Glutamatergic neuron (in vitro differentiated cells): ENCODE measurements at regions not wholly inside any gene's neighbourhood (a gene's known extent, or its start where the extent isn't known, plus 50 kb on each side); places are given as distances from the start of the nearest gene placed in this dataset.

Experiments used
- DNase-seq: peaks from one replicate; pipeline ENCODE4 v3.0.0; 2022
- H3K27ac Mint-ChIP-seq: one replicate; pipeline ENCODE4 v1.8.0; 2020; ENCODE audit warnings: mild to moderate bottlenecking, mixed read lengths, inconsistent platforms; ENCODE audit not compliant: unreplicated experiment
- H3K27me3 Mint-ChIP-seq: one replicate; pipeline ENCODE4 v1.8.0; 2020; ENCODE audit warnings: mild to moderate bottlenecking, moderate library complexity, mixed read lengths, inconsistent platforms; ENCODE audit not compliant: unreplicated experiment
- H3K36me3 Mint-ChIP-seq: one replicate; pipeline ENCODE4 v1.8.0; 2020; ENCODE audit warnings: mild to moderate bottlenecking, mixed read lengths, inconsistent platforms; ENCODE audit not compliant: unreplicated experiment
- H3K4me1 Mint-ChIP-seq: one replicate; pipeline ENCODE4 v1.8.0; 2020; ENCODE audit warnings: mild to moderate bottlenecking, low read depth, mixed read lengths, inconsistent platforms; ENCODE audit not compliant: unreplicated experiment
- H3K4me3 Mint-ChIP-seq: one replicate; pipeline ENCODE4 v1.8.0; 2020; ENCODE audit warnings: mild to moderate bottlenecking, mixed read lengths, inconsistent platforms; ENCODE audit not compliant: unreplicated experiment
- H3K9me3 Mint-ChIP-seq: one replicate; pipeline ENCODE4 v1.8.0; 2020; ENCODE audit warnings: mild to moderate bottlenecking, moderate library complexity, mixed read lengths, inconsistent platforms; ENCODE audit not compliant: unreplicated experiment
- TF ChIP-seq, protein P1 (sequence below): fragments of 200-600 bp; sonication (generic); IDR thresholded peaks from one replicate; pipeline ENCODE4 v1.5.0; 2021; ENCODE audit not compliant: partially characterized antibody, unreplicated experiment

DNA sequence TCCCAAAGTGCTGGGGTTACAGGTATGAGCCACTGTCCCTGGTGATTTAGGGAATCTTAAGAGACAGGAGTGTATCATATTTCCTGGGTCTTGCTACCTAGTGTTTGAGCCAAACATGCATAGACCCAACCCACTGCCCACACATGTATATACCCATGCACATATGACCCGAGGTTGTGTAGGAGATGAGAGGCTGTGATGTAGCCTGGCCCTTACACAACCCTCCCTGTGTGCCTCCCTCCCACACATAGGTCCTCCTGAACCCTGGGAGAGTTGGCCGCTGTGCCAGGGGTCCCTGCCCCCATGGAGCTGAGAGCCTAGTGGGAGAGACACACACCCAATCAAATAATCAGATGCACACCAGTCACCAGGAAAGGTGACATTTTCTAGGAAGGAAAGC lies 365.9 kb downstream of the ZNF536 start:
- Mint-ChIP-seq H3K4me3 (no peak overlapping the region), H3K36me3 (no peaks in the 10 kb centered on the region), H3K27ac (no peak overlapping the region), H3K4me1 (peaks cover 35% of the 10 kb centered on the region), H3K27me3 (peaks cover 2% of the 10 kb centered on the region), H3K9me3 (peaks cover 4% of the 10 kb centered on the region)
- no peak for DNase-seq
- TF ChIP-seq, protein P1, sequence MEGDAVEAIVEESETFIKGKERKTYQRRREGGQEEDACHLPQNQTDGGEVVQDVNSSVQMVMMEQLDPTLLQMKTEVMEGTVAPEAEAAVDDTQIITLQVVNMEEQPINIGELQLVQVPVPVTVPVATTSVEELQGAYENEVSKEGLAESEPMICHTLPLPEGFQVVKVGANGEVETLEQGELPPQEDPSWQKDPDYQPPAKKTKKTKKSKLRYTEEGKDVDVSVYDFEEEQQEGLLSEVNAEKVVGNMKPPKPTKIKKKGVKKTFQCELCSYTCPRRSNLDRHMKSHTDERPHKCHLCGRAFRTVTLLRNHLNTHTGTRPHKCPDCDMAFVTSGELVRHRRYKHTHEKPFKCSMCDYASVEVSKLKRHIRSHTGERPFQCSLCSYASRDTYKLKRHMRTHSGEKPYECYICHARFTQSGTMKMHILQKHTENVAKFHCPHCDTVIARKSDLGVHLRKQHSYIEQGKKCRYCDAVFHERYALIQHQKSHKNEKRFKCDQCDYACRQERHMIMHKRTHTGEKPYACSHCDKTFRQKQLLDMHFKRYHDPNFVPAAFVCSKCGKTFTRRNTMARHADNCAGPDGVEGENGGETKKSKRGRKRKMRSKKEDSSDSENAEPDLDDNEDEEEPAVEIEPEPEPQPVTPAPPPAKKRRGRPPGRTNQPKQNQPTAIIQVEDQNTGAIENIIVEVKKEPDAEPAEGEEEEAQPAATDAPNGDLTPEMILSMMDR = no peak

DNA sequence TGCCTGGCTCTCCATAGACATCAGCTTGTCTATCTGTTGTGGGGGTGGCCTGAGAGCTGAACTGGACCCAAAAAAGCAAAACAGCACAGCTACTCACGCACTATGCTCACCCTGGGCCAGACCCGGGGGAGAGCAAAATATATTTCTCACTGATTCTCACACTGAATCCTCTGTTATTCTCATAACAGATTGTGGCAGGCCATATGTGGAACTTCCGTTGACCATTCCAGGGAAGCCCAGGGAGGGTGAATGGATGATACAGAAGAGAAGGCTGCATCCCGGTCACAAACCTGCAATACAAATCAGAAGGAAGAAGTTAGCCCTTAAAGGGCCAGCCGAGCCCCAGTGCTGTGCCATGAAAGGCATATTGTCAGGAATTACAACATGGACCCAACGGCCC lies 362.5 kb downstream of the ZNF536 start:
- H3K4me3 Mint-ChIP-seq = no peak overlapping the region
- peaks cover 32% of the 10 kb centered on the region for H3K4me1 Mint-ChIP-seq
- DNase-seq = no peak
- H3K27me3 Mint-ChIP-seq = peaks cover 7% of the 10 kb centered on the region
- peaks cover 7% of the 10 kb centered on the region for H3K9me3 Mint-ChIP-seq
- H3K36me3 Mint-ChIP-seq = no peaks in the 10 kb centered on the region
- TF ChIP-seq, protein P1 = no peak
- H3K27ac Mint-ChIP-seq = peak overlapping the region; percentile 21

DNA sequence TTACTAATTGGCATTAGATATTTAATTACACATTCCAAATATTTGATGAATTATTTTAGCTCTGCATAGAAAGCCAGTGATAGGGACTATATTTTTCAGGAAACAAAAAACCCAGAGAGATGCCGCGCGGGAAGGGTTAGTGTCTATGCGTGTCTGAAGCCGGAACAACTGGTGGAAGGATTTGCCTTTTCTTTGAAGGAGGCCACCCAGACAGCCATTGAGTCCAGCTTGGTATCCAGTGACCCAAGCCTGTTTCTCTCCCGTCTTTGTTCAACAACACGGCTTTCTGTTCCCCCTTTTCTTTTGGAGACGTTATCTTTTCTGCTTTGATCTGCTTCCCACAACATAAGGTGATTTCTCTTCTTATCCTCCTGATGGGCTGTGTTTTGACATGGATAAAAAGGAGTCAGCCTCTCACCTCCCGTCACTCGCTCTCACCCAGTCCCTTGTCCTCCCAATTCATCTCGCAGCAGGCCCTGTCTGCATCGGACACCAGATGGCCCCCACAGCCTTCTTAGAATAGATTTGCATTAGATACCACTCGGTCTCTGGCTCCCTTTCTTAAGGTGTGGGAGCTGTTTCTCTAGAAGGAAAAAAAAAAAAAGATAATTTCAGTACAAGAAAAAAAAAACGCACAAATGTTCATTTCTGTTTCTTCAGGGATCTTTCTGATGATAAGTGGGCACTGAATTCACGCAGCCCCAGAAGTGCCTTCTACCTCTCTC lies 361.8 kb downstream of the ZNF536 start:
- DNase-seq = peak; percentile 58
- Mint-ChIP-seq H3K4me1 (peaks cover 32% of the 10 kb centered on the region), H3K27me3 (peaks cover 7% of the 10 kb centered on the region), H3K36me3 (no peaks in the 10 kb centered on the region), H3K27ac (peak overlapping the region; percentile 21), H3K4me3 (no peak overlapping the region), H3K9me3 (peaks cover 7% of the 10 kb centered on the region)
- TF ChIP-seq, protein P1 = no peak

DNA sequence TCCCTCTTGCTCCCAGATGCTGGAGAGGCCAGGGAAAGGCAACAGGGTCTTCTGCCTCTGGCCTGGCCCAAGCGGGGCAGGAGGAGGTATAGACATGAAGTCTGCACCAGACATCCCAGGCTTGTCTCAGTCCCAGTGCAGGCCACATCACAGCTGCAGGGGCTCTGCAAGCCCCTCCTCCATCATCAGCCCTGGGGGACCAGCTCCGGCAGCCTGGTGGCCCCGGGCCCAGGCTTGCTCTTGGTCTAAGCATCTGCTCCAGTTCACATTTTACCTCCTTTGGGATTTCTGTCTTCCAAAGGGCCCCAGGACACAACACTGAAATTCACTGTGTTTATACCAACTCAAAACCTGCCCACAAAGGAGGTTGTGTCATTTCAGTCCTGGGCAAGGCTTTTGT lies 359.4 kb downstream of the ZNF536 start:
- no peak for DNase-seq
- peaks cover 29% of the 10 kb centered on the region for H3K4me1 Mint-ChIP-seq
- peaks cover 7% of the 10 kb centered on the region for H3K27me3 Mint-ChIP-seq
- H3K9me3 Mint-ChIP-seq = peaks cover 4% of the 10 kb centered on the region
- no peaks in the 10 kb centered on the region for H3K36me3 Mint-ChIP-seq
- H3K27ac Mint-ChIP-seq = no peak overlapping the region
- H3K4me3 Mint-ChIP-seq = no peak overlapping the region
- TF ChIP-seq, protein P1 = no peak

DNA sequence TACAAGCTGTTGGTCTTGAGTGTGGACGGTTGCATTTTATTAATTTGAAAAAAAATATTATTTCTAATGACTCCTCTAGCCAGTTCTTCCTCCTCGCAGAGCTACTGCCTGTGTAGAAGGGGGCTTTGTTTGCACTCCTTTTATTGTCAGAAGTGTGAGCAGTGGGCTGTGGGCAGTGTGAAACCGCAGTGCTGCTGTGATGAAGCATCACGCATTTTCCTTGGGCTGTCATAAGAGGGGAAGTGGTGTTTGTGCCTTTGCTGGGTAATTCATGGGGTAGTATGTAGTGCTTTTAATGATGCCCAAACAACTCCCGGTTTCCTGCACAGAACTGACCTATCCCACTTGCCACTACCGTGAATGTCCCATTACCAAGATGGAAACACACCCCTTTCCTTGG lies 357.3 kb downstream of the ZNF536 start:
- Mint-ChIP-seq H3K4me3 (no peak overlapping the region), H3K9me3 (peaks cover 6% of the 10 kb centered on the region), H3K27ac (no peak overlapping the region), H3K36me3 (peaks cover 5% of the 10 kb centered on the region), H3K4me1 (peaks cover 20% of the 10 kb centered on the region), H3K27me3 (peaks cover 7% of the 10 kb centered on the region)
- TF ChIP-seq, protein P1 = no peak
- DNase-seq = no peak
